GM12892 (cell line): ENCODE measurements at regions not wholly inside any gene's neighbourhood (a gene's known extent, or its start where the extent isn't known, plus 50 kb on each side); places are given as distances from the start of the nearest gene placed in this dataset.

Experiments
- POLR2A ChIP-seq: IDR thresholded peaks from 2 replicates; pipeline ENCODE4 v1.6.1; 2011; ENCODE audit warnings: low read depth, low read length, control low read depth
- POLR2AphosphoS5 ChIP-seq: IDR thresholded peaks from 2 replicates; pipeline ENCODE4 v1.6.1; 2011; ENCODE audit warnings: low read depth, low read length, control low read depth

- TF ChIP-seq POLR2A, result no peak
- TF ChIP-seq POLR2AphosphoS5, result no peak
Observed at GRCh38 chr10:124263726-124264125, 155.0 kb downstream of the OAT start.
